Body of pancreas (tissue), 4 donors: ENCODE measurements at regions not wholly inside any gene's neighbourhood (a gene's known extent, or its start where the extent isn't known, plus 50 kb on each side); places are given as distances from the start of the nearest gene placed in this dataset.
"Not testable (repeated sequence)": the region's sequence is repeated elsewhere in the genome, so short reads cannot be mapped to it uniquely, and the experiment has no call there.

Experiments
- ATAC-seq: fragments of 150-250 bp; one replicate; pipeline ENCODE4 v1.9.1; 2016
- DNase-seq, 4 donors: peaks; one replicate each; pipeline ENCODE4 v3.0.0-alpha.2; 2019
- H3K27ac ChIP-seq, 4 donors: fragments of 200-600 bp; sonication (generic); 1 replicate in 3 of 4; 2 replicates in 1 of 4; pipeline versions ENCODE4 v1.5.1 to v1.6.1; 2016 to 2019; ENCODE audit warnings: mild to moderate bottlenecking in 1 of 4, mixed read lengths in 1 of 4, moderate library complexity in 1 of 4
- H3K27me3 ChIP-seq, 2 donors: fragments of 200-600 bp; sonication (generic); one replicate each; pipeline ENCODE4 v1.6.0; 2016; ENCODE audit warnings: mild to moderate bottlenecking in 1 of 2
- H3K36me3 ChIP-seq, 2 donors: fragments of 200-600 bp; sonication (generic); replicated peaks in 1 of 2; 2 replicates each; pipeline ENCODE4 v1.5.1; 2016; ENCODE audit warnings: low read depth in 2 of 2; ENCODE audit not compliant: insufficient read depth in 1 of 2
- H3K4me1 ChIP-seq: fragments of 200-600 bp; sonication (generic); one replicate; pipeline ENCODE4 v1.6.0; 2016
- H3K4me3 ChIP-seq, 2 donors: fragments of 200-600 bp; sonication (generic); 1 replicate in 1 of 2; 2 replicates in 1 of 2; pipeline ENCODE4 v1.5.1; 2016 to 2019
- H3K9me3 ChIP-seq, 3 donors: fragments of 200-600 bp; sonication (generic); 1 replicate in 2 of 3; 2 replicates in 1 of 3; pipeline ENCODE4 v1.5.1; 2016
- POLR2A ChIP-seq, 3 donors: fragments of 450-650 bp; IDR thresholded peaks; one replicate each; pipeline ENCODE4 v1.6.1; 2016; ENCODE audit warnings: antibody characterized with exemption in 3 of 3, mild to moderate bottlenecking in 2 of 3
- WGBS, 2 donors: methylation state at CpG; one replicate each; pipeline ENCODE4 v1.1.5; 2017; 5-methylcytosine and 5-hydroxymethylcytosine counted together
- intact Hi-C: fragments of 100-400 bp; cut with DNase I; formaldehyde crosslinking; loops from one replicate; pipeline ENCODE4 v1.15.1; 2023
- TF ChIP-seq, protein P1 (sequence below), 7 experiments: fragments of 450-650 bp in 4 of 7; fragments of 200-600 bp in 3 of 7; sonication (generic) in 3 of 7; IDR thresholded peaks; one replicate each; pipeline ENCODE4 v1.5.1; 2016 to 2019; ENCODE audit warnings: antibody characterized with exemption in 7 of 7

- Histone ChIP-seq H3K27me3 (no peaks in the 10 kb centered on the region), H3K36me3 (no peaks in the 10 kb centered on the region), H3K27ac (no peak overlapping the region), H3K4me3 (no peak overlapping the region), H3K9me3 (no peaks in the 10 kb centered on the region), H3K4me1 (no peaks in the 10 kb centered on the region)
- WGBS, 2 donors, result 42 to 46% methylated on average over 5 of the region's 5 CpGs
- intact Hi-C loops, result no loop called here
- ATAC-seq (no peak), DNase-seq (no peak)
- TF ChIP-seq, protein P1, sequence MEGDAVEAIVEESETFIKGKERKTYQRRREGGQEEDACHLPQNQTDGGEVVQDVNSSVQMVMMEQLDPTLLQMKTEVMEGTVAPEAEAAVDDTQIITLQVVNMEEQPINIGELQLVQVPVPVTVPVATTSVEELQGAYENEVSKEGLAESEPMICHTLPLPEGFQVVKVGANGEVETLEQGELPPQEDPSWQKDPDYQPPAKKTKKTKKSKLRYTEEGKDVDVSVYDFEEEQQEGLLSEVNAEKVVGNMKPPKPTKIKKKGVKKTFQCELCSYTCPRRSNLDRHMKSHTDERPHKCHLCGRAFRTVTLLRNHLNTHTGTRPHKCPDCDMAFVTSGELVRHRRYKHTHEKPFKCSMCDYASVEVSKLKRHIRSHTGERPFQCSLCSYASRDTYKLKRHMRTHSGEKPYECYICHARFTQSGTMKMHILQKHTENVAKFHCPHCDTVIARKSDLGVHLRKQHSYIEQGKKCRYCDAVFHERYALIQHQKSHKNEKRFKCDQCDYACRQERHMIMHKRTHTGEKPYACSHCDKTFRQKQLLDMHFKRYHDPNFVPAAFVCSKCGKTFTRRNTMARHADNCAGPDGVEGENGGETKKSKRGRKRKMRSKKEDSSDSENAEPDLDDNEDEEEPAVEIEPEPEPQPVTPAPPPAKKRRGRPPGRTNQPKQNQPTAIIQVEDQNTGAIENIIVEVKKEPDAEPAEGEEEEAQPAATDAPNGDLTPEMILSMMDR (IDR thresholded peaks at IDR 0.05), result no peak
- TF ChIP-seq POLR2A (IDR thresholded peaks at IDR 0.05), result no peak
These were observed 147.6 kb upstream of the TRPM3 start for GRCh38 chr9:71268871-71269635.

GRCh38 chr9:71263451-71263850, 142.0 kb upstream of the TRPM3 start:
- TF ChIP-seq, protein P1 (IDR thresholded peaks at IDR 0.05), result no peak
- no peak for TF ChIP-seq POLR2A (IDR thresholded peaks at IDR 0.05)
- no peak overlapping the region for H3K27ac ChIP-seq
- H3K36me3 ChIP-seq, result no peaks in the 10 kb centered on the region
- H3K4me1 ChIP-seq, result no peaks in the 10 kb centered on the region
- no peak for ATAC-seq
- intact Hi-C loops, result no loop called here
- no peaks in the 10 kb centered on the region for H3K27me3 ChIP-seq
- no peaks in the 10 kb centered on the region for H3K9me3 ChIP-seq
- H3K4me3 ChIP-seq, result no peak overlapping the region
- no peak for DNase-seq

- H3K4me3 ChIP-seq, H3K27ac ChIP-seq, intact Hi-C loops, DNase-seq, ATAC-seq, H3K9me3 ChIP-seq, H3K4me1 ChIP-seq, H3K27me3 ChIP-seq, H3K36me3 ChIP-seq: not testable (repeated sequence)
- 37 to 53% methylated on average over 2 of the region's 2 CpGs for WGBS, 2 donors
These were observed 139.0 kb upstream of the TRPM3 start for GRCh38 chr9:71260419-71260818.

DNA sequence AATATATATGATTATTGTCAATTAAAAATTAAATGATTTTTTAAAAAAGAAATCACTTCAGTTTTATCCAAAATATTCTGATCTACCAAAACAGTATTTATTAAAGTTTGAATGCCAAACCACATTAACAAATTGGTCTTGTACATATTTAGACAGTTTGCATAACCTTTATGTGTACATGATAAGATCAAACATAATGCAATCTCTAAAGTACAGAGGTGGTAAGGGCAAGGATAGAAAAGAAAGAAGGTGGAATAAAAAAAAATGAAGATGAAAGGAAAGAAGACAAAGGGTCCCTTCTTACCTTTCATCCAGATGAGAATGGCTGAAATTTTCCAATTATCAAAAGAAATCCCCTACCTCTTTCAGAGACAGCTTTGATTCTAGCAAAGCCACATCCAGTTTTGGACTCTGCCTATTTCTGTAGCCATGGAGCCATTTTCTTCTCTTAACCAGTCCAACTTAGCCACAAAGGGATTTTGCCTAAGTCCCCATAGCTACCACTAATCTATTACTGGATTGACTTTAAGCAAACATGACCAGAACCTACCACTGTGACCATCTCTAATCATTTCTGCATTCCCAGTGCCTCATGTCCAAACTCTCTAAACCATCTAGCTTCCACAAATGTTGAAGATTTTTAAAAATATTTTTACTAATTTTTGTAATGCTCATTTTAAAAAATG, 133.3 kb upstream of the TRPM3 start:
- DNase-seq (no peak), ATAC-seq (no peak)
- Histone ChIP-seq H3K4me3 (no peak overlapping the region), H3K27me3 (no peaks in the 10 kb centered on the region), H3K9me3 (no peaks in the 10 kb centered on the region), H3K4me1 (no peaks in the 10 kb centered on the region), H3K27ac (no peak overlapping the region), H3K36me3 (no peaks in the 10 kb centered on the region)
- intact Hi-C loops, result loop anchor here (5.0 kb wide), 1 partner anchor 327 kb away; no protein-coding TSS in a partner anchor
- no peak for TF ChIP-seq POLR2A (IDR thresholded peaks at IDR 0.05)
- TF ChIP-seq, protein P1 (IDR thresholded peaks at IDR 0.05), result no peak

DNA sequence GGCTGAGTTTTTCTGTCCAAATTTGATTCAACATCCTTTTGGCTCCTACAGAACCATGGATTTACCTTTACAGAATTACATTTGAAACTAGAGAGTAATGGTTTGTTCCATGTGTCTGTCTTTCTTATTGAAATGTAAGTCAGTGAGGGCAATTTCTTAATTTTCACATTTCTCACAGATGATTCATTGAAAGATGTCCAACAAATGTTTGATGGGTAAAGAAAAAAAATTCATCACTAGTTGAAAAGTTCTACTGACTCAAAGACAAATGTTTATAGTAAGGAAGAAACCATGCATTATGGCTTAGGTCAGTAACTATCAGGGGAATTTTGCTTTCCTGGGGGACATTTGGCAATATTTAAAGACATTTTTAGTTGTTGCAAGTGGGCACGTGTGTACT, 131.6 kb upstream of the TRPM3 start:
- 40 to 59% methylated on average over 1 of the region's 1 CpG for WGBS, 2 donors
- H3K9me3 ChIP-seq, result no peaks in the 10 kb centered on the region
- H3K4me3 ChIP-seq, result no peak overlapping the region
- ATAC-seq (no peak), DNase-seq (no peak)
- H3K36me3 ChIP-seq, result no peaks in the 10 kb centered on the region
- intact Hi-C loops, result loop anchor here (5.0 kb wide), 1 partner anchor 326 kb away; no protein-coding TSS in a partner anchor
- TF ChIP-seq POLR2A (IDR thresholded peaks at IDR 0.05), result no peak
- TF ChIP-seq, protein P1 (IDR thresholded peaks at IDR 0.05), result no peak
- no peak overlapping the region for H3K27ac ChIP-seq
- H3K4me1 ChIP-seq, result no peaks in the 10 kb centered on the region
- no peaks in the 10 kb centered on the region for H3K27me3 ChIP-seq
